Hematopoietic multipotent progenitor cell treated with erythropoietin and hydrocortisone succinate and interleukin-3 and kit ligand, for 6 days (in vitro differentiated cells): ENCODE measurements at regions not wholly inside any gene's neighbourhood (a gene's known extent, or its start where the extent isn't known, plus 50 kb on each side); places are given as distances from the start of the nearest gene placed in this dataset.

Experiments used
- DNase-seq: peaks from one replicate; pipeline ENCODE4 v3.0.0-alpha.2; 2015

- DNase-seq, result no peak
These were observed 928.1 kb downstream of the FAT4 start for GRCh38 chr4:126242679-126243390.

GRCh38 chr4:126247409-126247808, 932.7 kb downstream of the FAT4 start:
- no peak for DNase-seq

GRCh38 chr4:126250006-126250405, 935.3 kb downstream of the FAT4 start:
- DNase-seq, result no peak

- no peak for DNase-seq
These were observed 936.4 kb downstream of the FAT4 start for GRCh38 chr4:126251169-126251568.

- no peak for DNase-seq
These were observed 947.9 kb downstream of the FAT4 start for GRCh38 chr4:126262665-126263064.

GRCh38 chr4:126264839-126265238, 950.1 kb downstream of the FAT4 start:
- DNase-seq, result no peak

GRCh38 chr4:126265888-126266287, 951.1 kb downstream of the FAT4 start:
- DNase-seq, result no peak

- no peak for DNase-seq
These were observed 952.9 kb downstream of the FAT4 start for GRCh38 chr4:126267689-126268088.

GRCh38 chr4:126268106-126268505, 953.4 kb downstream of the FAT4 start:
- DNase-seq, result no peak

GRCh38 chr4:126269106-126269505, 954.4 kb downstream of the FAT4 start:
- no peak for DNase-seq

GRCh38 chr4:126271292-126271691, 956.5 kb downstream of the FAT4 start:
- no peak for DNase-seq

- DNase-seq, result no peak
These were observed 959.0 kb downstream of the FAT4 start for GRCh38 chr4:126273746-126274145.

- DNase-seq, result no peak
These were observed 977.1 kb downstream of the FAT4 start for GRCh38 chr4:126291886-126292285.

- no peak for DNase-seq
These were observed 983.5 kb downstream of the FAT4 start for GRCh38 chr4:126298271-126298670.

- no peak for DNase-seq
These were observed 991.6 kb downstream of the FAT4 start for GRCh38 chr4:126306152-126306869.

- DNase-seq, result no peak
These were observed 1003.6 kb downstream of the FAT4 start for GRCh38 chr4:126318376-126318775.

- DNase-seq, result no peak
These were observed 1014.2 kb downstream of the FAT4 start for GRCh38 chr4:126328914-126329313.

- no peak for DNase-seq
These were observed 1023.8 kb downstream of the FAT4 start for GRCh38 chr4:126338548-126338947.

GRCh38 chr4:126341927-126342326, 1027.2 kb downstream of the FAT4 start:
- no peak for DNase-seq

- DNase-seq, result no peak
These were observed 1029.7 kb downstream of the FAT4 start for GRCh38 chr4:126344472-126344871.

GRCh38 chr4:126346654-126347053, 1031.9 kb downstream of the FAT4 start:
- no peak for DNase-seq

GRCh38 chr4:126354784-126355183, 1040.0 kb downstream of the FAT4 start:
- no peak for DNase-seq

GRCh38 chr4:126358041-126358440, 1043.3 kb downstream of the FAT4 start:
- DNase-seq, result no peak

- DNase-seq, result no peak
These were observed 1046.5 kb downstream of the FAT4 start for GRCh38 chr4:126361287-126361686.
